HG03457 (cell line): ENCODE measurements at regions not wholly inside any gene's neighbourhood (a gene's known extent, or its start where the extent isn't known, plus 50 kb on each side); places are given as distances from the start of the nearest gene placed in this dataset.
"Not testable (repeated sequence)": the region's sequence is repeated elsewhere in the genome, so short reads cannot be mapped to it uniquely, and the experiment has no call there.

ENCODE experiments used
- ATAC-seq: cut with Tn5 transposase; IDR thresholded peaks from one replicate; pipeline ENCODE4 v1.9.1; 2021; ENCODE audit warnings: moderate number of reproducible peaks; ENCODE audit not compliant: unreplicated experiment

DNA sequence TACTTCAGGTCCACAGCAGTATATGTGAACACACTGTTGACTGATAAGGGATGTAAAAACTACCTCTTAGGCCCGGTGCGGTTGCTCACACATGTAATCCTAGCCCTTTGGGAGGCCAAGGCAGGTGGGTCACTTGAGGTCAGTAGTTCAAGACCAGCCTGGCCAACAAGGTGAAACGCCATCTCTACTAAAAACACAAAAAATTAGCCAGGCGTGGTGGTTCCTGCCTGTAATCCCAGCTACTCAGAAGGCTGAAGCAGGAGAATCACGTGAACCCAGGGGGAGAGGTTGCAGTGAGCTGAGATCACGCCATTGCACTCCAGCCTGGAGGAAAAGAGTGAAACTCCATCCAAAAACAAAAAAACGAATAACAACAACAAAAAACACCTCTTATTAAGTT lies 194.6 kb upstream of the KCNMB2 start:
- ATAC-seq, result no peak

GRCh38 chr3:178342111-178342510 lies 194.1 kb upstream of the KCNMB2 start:
- ATAC-seq, result no peak

- ATAC-seq, result no peak
Observed at GRCh38 chr3:178343433-178344038, 192.7 kb upstream of the KCNMB2 start.

GRCh38 chr3:178345944-178346343 lies 190.3 kb upstream of the KCNMB2 start:
- no peak for ATAC-seq

DNA sequence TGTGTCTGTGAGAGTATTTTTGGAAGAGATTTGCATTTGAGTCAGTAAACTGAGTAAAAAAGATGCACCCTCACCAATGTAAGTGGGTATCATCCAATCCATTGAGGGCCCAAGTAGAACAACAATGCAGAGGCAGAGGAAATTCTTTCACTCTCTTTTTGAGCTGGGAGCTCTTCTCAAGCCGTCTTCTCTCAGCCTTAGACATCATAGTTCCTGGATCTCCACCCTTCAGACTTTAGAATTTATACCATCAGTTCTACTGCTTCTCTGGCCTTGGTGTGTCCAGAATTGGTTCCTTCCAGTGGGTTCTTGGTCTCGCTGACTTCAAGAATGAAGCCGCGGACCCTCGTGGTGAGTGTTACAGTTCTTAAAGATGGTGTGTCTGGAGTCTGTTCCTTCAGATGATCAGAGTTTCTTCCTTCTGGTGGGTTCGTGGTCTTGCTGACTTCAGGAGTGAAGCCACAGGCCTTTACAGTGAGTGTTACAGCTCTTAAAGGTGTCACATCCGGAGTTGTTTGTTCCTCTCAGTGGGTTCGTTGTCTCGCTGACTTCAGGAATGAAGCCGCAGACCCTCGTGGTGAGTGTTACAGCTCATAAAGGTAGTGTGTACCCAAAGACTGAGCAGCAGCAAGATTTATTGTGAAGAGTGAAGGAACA lies 187.5 kb upstream of the KCNMB2 start:
- not testable (repeated sequence) for ATAC-seq

GRCh38 chr3:178349218-178349596 lies 187.0 kb upstream of the KCNMB2 start:
- ATAC-seq, result not testable (repeated sequence)

DNA sequence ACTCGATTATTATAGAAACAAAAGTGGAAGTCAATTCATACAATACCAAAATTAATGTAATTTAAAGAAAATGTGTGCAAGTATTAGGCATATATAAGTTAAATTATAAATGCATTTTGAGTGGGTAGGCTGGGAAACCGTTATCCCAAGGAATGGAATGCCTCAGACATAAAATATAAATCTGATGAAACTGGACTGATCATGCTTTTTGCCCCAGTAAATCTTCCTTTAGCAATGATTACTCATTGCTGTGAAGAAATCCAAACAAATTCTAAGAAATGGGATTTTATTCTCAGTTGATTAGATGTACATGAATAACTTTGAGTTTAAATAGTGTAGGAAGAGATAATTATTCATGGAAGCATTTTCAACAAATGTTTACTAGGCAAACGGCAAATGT lies 185.5 kb upstream of the KCNMB2 start:
- ATAC-seq, result no peak

DNA sequence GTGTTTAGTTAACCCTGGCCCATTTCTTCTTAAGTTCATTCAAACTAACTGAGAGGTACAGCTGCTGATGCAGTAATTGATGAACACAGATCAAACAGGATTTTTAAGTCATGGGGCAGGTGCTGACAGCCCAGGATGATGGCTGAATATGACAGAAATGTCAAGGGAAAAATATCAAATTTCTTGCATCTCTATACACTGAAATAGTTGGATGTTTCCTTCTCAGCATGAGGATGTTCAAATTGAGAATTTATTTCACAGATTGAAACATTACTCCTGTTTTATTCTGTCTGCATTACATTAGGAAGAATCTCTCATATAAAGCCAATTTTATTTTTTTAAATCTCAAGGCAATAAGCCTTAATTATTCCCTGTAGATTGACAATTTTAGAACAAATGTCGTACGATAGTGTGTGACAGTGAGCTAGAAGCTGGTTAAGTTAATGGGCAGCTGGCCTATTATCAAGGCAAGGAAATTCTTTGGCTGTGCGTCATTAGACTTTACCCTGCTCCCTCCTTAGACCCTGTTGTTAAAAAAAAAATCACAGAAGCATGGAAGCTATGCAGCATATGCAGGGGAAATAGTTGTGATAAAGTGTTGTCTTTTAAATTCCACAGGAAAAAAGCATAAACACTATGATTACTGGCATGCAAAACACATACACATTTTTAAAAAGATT lies 183.8 kb upstream of the KCNMB2 start:
- no peak for ATAC-seq

- ATAC-seq, result no peak
Observed at GRCh38 chr3:178353006-178353694, 183.1 kb upstream of the KCNMB2 start.

DNA sequence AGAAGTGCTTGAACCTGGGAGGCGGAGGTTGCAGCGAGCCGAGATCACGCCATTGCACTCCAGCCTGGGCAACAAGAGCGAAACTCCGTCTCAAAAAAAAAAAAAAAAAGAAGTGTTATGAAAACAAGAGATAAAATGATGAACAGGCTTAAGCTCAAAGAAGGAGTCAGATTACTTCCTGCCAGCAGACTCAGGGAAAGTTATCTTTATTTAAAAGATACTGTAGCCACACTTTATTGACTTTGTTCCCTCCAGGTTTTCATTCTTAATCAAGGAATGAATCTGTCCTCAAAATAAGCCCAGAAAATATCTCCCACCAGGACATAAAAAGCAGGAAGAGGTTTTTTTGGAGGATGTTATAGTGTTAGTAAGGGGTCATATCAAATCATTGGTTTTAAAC lies 176.5 kb upstream of the KCNMB2 start:
- no peak for ATAC-seq

DNA sequence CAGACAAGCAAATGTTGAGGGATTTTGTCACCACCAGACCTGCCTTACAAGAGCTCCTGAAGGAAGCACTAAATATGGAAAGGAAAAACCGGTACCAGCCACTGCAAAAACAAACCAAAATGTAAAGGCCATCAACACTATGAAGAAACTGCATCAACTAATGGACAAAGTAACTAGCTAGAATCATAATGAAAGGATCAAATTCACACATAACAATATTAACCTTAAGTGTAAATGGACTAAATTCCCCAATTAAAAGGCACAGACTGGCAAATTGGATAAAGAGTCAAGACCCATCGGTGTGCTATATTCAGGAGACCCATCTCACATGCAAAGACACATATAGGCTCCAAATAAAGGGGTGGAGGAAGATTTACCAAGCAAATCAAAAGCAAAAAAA lies 173.2 kb upstream of the KCNMB2 start:
- ATAC-seq, result not testable (repeated sequence)

DNA sequence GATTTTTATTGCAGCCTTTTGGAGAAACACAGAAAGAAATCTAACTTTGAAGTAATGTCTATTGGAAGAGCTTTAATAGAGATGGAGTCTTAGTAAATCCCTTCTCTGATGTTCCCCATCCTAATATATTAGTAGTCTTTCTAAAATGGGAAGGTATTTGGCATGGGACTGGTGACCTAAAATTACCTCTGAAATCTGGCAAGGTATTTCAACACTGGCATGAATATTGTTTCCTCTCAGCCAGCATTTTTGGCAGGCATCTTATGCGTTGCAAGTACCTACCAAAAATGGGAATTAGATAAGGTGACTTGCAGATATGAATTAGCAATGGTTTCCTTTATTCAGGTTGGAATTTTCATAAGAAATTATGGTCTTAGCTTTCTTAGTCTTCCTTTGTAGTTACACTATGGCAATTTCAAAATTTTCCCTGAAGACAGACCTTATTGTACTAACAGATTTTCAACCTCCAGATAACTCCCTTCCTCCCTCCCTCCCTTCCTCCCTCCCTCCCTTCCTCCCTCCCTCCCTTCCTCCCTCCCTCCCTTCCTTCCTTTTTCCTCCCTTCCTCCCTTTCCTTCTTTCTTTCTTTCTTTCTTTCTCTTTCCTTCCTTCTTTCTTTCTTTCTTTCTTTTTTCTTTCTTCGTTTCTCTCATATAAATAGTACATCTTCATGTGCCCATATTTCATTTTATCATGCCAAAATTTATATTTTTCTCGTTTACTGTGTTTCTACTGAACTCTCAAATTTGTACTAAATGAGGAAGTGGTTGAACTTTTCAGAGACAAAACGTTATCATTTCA lies 168.2 kb upstream of the KCNMB2 start:
- no peak for ATAC-seq

- ATAC-seq, result no peak
Observed at GRCh38 chr3:178369006-178369405, 167.2 kb upstream of the KCNMB2 start.

GRCh38 chr3:178369811-178370210 lies 166.4 kb upstream of the KCNMB2 start:
- ATAC-seq, result no peak

DNA sequence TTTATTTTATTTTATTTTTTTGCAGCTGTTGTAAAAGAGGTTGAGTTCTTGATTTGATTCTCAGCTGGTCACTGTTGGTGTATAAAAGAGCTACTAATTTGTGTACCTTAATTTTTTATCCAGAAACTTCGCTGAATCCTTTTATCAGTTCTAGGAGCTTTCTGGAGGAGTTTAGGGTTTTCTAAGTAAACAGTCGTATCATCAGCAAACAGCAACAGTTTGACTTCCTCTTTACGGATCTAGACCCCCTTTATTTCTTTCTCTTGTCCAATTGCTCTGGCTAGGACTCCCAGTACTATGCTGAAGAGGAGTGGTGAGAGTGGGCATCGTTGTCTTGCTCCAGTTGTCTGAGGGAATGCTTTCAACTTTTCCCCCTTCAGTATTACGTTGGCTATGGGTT lies 165.8 kb upstream of the KCNMB2 start:
- no peak for ATAC-seq

DNA sequence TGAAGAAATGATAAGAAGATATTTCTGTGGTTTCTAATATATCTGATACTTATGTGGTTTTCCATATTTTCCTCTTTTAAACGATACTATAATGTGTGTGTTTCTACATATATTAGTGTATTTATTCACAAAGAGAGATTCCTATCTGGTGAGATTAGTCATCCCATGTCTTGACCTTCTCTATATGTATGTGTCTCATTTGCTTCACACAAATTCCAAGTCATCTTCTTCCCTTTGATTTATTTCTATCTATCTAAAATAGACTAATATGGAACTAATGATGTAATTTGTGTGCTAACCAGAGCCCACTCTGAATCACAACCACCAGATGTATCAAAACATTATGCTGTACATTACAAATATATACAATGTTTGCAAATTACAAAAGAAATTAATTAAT lies 154.7 kb upstream of the KCNMB2 start:
- no peak for ATAC-seq

GRCh38 chr3:178381971-178382448 lies 154.2 kb upstream of the KCNMB2 start:
- no peak for ATAC-seq

DNA sequence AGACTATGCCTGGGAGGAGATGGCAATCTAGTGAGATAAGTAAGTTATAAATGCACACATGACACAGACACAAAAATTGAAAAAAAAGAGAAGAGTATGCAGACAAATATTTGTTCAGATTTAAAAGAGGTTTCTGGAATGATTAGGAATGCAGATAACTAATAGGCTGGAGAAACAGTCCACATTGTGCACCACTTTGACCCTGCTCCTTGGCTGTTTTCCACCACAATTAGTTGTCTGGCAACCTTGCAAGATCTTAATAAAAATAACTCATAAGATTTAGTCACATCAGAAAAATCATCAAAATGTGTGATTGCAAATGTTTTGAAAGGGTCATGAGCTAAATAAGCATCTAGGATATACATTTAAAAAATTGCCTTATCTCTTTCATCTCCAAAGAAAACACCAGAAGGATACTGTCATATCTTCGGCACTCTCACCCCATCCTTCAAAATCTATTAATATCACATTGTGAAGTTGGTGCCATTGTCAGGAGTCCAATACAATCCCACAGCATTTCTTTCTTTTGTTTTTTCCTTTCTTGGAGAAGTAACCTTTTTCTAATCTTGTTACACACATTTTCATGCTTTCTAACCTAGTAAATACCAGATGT lies 153.7 kb upstream of the KCNMB2 start:
- ATAC-seq, result no peak

DNA sequence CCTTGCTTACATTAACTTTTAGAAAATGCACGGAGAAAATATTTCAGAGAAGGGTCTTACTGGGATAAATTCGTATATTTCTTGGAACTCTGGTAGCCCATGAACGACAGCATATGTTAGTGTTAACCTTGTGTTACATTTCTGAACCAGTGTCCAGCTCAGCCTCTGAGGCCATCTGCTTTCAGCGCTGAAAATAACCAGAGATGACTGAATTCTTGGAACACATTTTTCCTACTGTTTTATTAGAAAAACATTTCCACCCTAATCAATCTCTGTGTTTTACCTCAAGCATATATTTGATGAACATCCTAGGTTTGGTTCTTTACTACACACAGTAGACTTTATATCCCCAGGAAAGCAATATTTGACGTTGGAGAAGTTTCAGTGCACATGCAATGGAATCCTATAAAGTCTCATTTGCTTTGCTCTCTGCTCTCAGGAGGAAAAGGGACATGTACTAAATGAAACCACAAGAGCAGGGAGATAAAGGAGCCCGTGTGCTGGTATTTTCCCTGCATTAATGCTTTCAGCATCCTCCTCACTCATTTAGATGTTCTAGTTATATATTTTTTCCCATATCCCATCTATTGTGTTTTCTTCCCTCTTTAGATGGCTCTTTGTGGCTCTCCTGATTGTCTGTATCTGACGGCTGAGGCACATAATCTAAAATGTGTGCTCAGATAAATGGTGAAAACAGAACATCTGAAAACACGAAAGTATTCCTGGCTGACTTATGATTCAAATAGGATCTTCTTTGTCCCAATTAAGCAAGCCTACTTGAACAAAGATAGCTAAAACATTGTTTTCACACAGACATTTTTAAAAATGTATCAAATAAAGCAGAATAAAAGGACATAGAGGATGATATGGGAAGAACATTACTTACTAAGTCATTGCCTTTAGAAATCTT lies 151.7 kb upstream of the KCNMB2 start:
- ATAC-seq, result no peak
